ENCODE measurements at regions not wholly inside any gene's neighbourhood (a gene's known extent, or its start where the extent isn't known, plus 50 kb on each side); places are given as distances from the start of the nearest gene placed in this dataset.

GRCh38 chr16:52209227-52209626, 337.7 kb downstream of the TOX3 start:
- no peak overlapping the region for H3K27ac ChIP-seq (ENCODE audit: low read length)
- no peaks in the 10 kb centered on the region for H3K27me3 ChIP-seq (ENCODE audit: low read depth, low read length)
- TF ChIP-seq EZH2phosphoT487 (IDR thresholded peaks at IDR 0.05; ENCODE audit: low read depth): no peak
- TF ChIP-seq, protein P1, sequence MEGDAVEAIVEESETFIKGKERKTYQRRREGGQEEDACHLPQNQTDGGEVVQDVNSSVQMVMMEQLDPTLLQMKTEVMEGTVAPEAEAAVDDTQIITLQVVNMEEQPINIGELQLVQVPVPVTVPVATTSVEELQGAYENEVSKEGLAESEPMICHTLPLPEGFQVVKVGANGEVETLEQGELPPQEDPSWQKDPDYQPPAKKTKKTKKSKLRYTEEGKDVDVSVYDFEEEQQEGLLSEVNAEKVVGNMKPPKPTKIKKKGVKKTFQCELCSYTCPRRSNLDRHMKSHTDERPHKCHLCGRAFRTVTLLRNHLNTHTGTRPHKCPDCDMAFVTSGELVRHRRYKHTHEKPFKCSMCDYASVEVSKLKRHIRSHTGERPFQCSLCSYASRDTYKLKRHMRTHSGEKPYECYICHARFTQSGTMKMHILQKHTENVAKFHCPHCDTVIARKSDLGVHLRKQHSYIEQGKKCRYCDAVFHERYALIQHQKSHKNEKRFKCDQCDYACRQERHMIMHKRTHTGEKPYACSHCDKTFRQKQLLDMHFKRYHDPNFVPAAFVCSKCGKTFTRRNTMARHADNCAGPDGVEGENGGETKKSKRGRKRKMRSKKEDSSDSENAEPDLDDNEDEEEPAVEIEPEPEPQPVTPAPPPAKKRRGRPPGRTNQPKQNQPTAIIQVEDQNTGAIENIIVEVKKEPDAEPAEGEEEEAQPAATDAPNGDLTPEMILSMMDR (IDR thresholded peaks at IDR 0.05; ENCODE audit: low read depth, low read length): no peak

DNA sequence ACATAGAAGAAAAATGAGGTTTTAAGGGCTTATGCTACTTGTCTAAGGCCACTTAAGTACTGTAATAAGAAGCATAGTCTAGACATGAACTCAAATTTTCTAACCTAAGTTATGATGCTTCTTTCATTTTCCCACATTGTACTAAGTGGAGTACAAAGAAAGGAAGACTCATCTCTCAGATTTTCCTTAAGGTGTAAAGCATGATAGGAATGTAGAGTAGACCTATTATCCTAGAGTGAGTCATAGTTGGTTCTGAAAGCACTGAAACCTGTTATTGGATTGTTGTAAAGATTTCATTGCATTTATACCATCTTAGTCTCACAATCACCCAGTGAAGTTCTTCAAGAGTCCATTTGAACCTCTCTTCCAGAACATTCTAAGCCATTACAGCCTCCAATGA, 343.8 kb downstream of the TOX3 start:
- no peaks in the 10 kb centered on the region for H3K36me3 ChIP-seq (replicated peaks; ENCODE audit: low read depth, low read length)
- H3K79me2 ChIP-seq (ENCODE audit: low read length): no peaks in the 10 kb centered on the region
- no peak overlapping the region for H3K9ac ChIP-seq (ENCODE audit: low read length)
- H3K4me3 ChIP-seq (ENCODE audit: low read length): no peak overlapping the region
- H2AFZ ChIP-seq (ENCODE audit: low read depth, low read length): no peak overlapping the region
- no peak overlapping the region for H3K4me2 ChIP-seq (ENCODE audit: low read length)
- no peak for TF ChIP-seq EZH2phosphoT487 (IDR thresholded peaks at IDR 0.05; ENCODE audit: low read depth)
- TF ChIP-seq, protein P1 (IDR thresholded peaks at IDR 0.05; ENCODE audit: low read depth, low read length): no peak
- H4K20me1 ChIP-seq (ENCODE audit: insufficient read depth, low read length): no peaks in the 10 kb centered on the region
- H3K4me1 ChIP-seq (ENCODE audit: low read length): no peaks in the 10 kb centered on the region
- no peaks in the 10 kb centered on the region for H3K27me3 ChIP-seq (ENCODE audit: low read depth, low read length)
- no peak overlapping the region for H3K27ac ChIP-seq (ENCODE audit: low read length)
- no peaks in the 10 kb centered on the region for H3K9me3 ChIP-seq (ENCODE audit: insufficient read depth, low read length)

More at GRCh38 chr16:52209227-52209626, 337.7 kb downstream of the TOX3 start:
- H3K4me3 ChIP-seq (ENCODE audit: low read length): no peak overlapping the region
- H3K79me2 ChIP-seq (ENCODE audit: low read length): no peaks in the 10 kb centered on the region
- H3K9me3 ChIP-seq (ENCODE audit: insufficient read depth, low read length): no peaks in the 10 kb centered on the region
- no peak overlapping the region for H2AFZ ChIP-seq (ENCODE audit: low read depth, low read length)
- H3K4me1 ChIP-seq (ENCODE audit: low read length): no peaks in the 10 kb centered on the region
- H3K4me2 ChIP-seq (ENCODE audit: low read length): no peak overlapping the region
- no peaks in the 10 kb centered on the region for H3K36me3 ChIP-seq (replicated peaks; ENCODE audit: low read depth, low read length)
- no peaks in the 10 kb centered on the region for H4K20me1 ChIP-seq (ENCODE audit: insufficient read depth, low read length)
- H3K9ac ChIP-seq (ENCODE audit: low read length): no peak overlapping the region

GRCh38 chr16:52193441-52193840, 353.5 kb downstream of the TOX3 start:
- Histone ChIP-seq H2AFZ (ENCODE audit: low read depth, low read length) (no peak overlapping the region), H4K20me1 (ENCODE audit: insufficient read depth, low read length) (no peaks in the 10 kb centered on the region), H3K79me2 (ENCODE audit: low read length) (no peaks in the 10 kb centered on the region), H3K9ac (ENCODE audit: low read length) (no peak overlapping the region), H3K4me1 (ENCODE audit: low read length) (no peaks in the 10 kb centered on the region), H3K27me3 (ENCODE audit: low read depth, low read length) (no peaks in the 10 kb centered on the region), H3K9me3 (ENCODE audit: insufficient read depth, low read length) (no peaks in the 10 kb centered on the region), H3K27ac (ENCODE audit: low read length) (no peak overlapping the region), H3K4me2 (ENCODE audit: low read length) (no peak overlapping the region), H3K36me3 (replicated peaks; ENCODE audit: low read depth, low read length) (no peaks in the 10 kb centered on the region), H3K4me3 (ENCODE audit: low read length) (no peak overlapping the region)
- TF ChIP-seq, protein P1 (IDR thresholded peaks at IDR 0.05; ENCODE audit: low read depth, low read length): no peak
- TF ChIP-seq EZH2phosphoT487 (IDR thresholded peaks at IDR 0.05; ENCODE audit: low read depth): no peak

DNA sequence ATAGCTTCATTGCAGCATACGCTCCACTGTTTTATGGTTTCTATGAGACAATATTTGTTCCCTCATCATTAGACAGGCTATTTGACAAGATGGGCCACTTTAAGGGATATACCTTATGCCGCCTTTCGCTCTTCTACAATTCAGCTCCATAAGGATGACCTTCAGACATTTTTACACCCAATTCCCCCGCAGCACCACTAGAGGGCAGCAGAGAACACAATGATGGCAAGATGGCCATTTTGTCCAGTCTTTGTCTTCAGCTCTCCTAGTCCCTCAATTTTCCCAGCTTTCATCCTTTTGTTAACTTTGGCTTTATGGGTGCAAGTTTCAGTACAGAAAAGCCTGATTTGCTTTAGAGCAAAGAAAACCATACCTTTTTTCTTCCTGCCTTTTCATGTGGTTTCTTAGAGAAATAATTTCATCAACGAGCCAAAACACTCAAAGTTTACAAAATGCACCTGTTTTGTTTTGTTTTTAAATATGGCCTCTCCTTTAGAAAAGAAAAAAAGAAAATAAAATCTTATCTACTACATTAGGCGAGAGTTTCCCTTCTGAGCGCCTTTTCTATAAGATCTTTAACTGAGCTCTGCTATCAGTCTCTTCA, 355.3 kb downstream of the TOX3 start:
- Histone ChIP-seq H3K4me3 (ENCODE audit: low read length) (no peak overlapping the region), H3K4me2 (ENCODE audit: low read length) (no peak overlapping the region), H4K20me1 (ENCODE audit: insufficient read depth, low read length) (no peaks in the 10 kb centered on the region), H3K27ac (ENCODE audit: low read length) (no peak overlapping the region), H3K27me3 (ENCODE audit: low read depth, low read length) (no peaks in the 10 kb centered on the region), H3K4me1 (ENCODE audit: low read length) (no peaks in the 10 kb centered on the region), H3K9ac (ENCODE audit: low read length) (no peak overlapping the region), H3K9me3 (ENCODE audit: insufficient read depth, low read length) (no peaks in the 10 kb centered on the region), H2AFZ (ENCODE audit: low read depth, low read length) (0 out of 2 replicates have a peak overlapping the region, but pooled peaks have one; percentile 47), H3K36me3 (replicated peaks; ENCODE audit: low read depth, low read length) (no peaks in the 10 kb centered on the region), H3K79me2 (ENCODE audit: low read length) (no peaks in the 10 kb centered on the region)
- TF ChIP-seq, protein P1 (IDR thresholded peaks at IDR 0.05; ENCODE audit: low read depth, low read length): peak; percentile 90
- no peak for TF ChIP-seq EZH2phosphoT487 (IDR thresholded peaks at IDR 0.05; ENCODE audit: low read depth)
